HG02840 (cell line): ENCODE measurements at regions not wholly inside any gene's neighbourhood (a gene's known extent, or its start where the extent isn't known, plus 50 kb on each side); places are given as distances from the start of the nearest gene placed in this dataset.

Experiments used
- ATAC-seq: cut with Tn5 transposase; IDR thresholded peaks from one replicate; pipeline ENCODE4 v1.9.1; 2021; ENCODE audit warnings: mild to moderate bottlenecking, moderate library complexity, moderate number of reproducible peaks; ENCODE audit not compliant: unreplicated experiment, low FRiP score

DNA sequence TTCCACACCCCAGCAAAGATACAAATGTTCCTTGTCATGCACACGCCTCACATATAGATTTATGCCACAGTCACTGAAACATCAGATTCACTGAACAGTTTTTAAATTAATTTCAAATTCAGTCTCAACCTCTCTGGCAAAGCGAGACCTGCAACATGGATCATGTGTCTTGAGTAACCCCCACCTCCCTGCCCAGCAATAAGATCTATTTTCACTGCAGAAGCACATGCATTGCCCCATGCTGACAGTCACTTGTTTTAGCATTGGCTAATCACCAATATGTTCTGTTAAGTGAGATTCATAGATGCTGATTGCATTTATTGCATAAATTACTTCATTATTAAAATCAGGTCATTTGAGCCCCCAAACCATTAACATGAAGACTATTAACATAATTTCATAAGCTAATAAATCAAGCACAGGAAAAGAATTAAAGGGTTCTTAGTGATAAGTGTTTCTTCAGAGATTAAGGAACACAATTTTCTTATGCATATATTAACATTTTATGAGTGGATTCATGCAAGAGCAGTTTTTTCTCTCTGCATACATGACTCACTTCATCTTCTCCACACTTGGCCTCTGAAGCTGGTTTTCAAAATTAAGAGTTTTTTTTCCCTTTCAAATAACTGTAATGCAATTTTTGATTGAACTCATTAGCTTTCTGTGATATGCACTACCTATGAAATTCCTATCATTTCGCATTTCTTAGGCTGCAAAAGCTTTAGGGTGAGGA is 173.2 kb upstream of the SOX4 start:
- ATAC-seq = no peak

DNA sequence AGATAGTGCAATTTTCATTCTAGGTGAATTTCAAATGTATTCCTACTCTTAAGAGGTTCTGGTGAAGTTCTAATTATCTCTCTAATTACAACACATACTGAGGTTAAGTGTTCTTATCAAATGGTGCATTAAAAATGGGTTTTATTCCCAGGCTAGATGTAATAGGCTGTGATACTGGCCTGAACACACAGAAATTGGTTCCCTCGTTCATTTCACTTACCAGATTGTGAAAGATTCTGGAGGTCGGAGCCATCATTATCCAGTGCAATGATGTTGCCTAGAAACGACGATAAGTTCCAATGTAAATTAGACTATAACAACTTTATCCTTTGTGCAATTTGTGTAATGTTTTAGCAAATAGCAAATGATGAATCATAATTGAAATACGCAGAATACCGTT is 172.6 kb upstream of the SOX4 start:
- no peak for ATAC-seq

GRCh38 chr6:21423106-21423854 is 170.3 kb upstream of the SOX4 start:
- ATAC-seq = no peak

- ATAC-seq = no peak
Measured at GRCh38 chr6:21426841-21427490, 166.6 kb upstream of the SOX4 start.

DNA sequence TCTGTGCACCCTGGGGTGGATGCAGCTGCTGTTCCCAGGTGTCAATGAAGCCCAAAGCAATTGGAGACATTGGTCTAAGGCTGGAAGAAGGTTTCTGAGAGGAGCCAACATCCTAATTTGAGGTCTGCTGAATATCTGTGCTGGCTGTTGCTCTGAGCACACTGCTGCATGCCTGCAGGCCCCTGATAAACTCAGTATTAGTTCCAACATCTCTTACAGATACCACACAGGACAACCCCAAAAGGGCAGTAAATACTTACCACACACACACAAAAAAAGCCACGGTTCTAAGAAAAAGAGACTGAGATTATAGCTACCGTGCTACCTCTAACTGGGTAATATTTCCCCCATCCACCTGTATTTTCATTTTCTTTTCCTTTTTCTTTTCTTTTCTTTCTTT is 164.3 kb upstream of the SOX4 start:
- ATAC-seq = no peak

- no peak for ATAC-seq
Measured at GRCh38 chr6:21431526-21431925, 162.0 kb upstream of the SOX4 start.

DNA sequence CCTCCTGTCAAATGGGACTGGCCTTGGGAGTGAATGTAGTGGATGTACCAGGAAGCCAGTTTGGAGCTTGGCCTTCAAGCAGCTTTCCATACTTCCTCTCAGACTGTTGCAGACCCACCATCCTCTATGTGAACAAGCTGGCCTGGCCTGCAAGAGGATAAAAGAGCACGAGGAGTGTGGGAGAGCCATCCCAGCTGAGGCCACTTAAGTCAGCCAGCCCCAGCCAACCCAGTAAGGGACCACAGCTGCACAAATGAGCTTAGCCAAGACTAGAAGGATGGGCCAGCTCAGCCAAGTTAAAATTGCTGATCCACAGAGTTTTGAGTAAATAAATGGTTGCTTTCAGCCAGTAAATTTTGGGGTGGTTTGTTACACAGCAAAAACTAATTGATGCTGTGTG is 156.9 kb upstream of the SOX4 start:
- no peak for ATAC-seq

- ATAC-seq = no peak
Measured at GRCh38 chr6:21437581-21437980, 156.0 kb upstream of the SOX4 start.

DNA sequence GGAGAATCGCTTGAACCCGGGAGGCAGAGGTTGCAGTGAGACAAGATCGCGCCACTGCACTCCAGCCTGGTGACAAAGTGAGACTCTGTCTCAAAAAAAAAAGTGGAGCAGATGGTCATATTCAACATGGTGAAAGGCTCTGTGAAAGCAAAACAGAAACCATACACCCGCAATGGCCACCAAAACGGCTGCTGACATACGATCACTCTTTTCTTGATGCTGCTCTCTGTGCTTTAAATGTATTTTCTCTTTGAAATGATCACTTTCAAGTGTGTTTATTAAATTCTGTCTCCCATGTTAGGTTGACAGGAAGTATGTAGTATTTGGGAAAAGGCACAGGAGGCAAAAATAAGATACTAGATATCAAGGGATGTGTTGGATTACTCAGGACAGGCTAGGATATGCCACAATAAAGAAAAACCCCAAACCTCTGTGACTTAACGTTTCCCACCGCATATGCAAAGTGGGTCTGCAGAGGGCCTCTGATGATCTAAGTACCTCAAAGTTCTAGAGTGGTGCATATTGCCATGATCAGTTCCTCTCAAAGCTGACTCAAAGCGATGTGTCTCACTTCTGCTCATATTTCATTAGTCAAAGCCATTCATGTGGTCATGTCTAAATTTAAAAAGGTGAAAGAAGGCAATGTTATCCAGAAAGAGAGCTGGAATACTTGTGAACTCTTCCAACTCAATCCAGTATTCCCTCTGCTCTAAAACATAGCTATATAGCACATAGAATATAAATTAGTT is 155.1 kb upstream of the SOX4 start:
- ATAC-seq = peak; percentile 99

- ATAC-seq = peak; percentile 53
Measured at GRCh38 chr6:21438986-21439352, 154.6 kb upstream of the SOX4 start.

- no peak for ATAC-seq
Measured at GRCh38 chr6:21441386-21441785, 152.2 kb upstream of the SOX4 start.

GRCh38 chr6:21442874-21443273 is 150.7 kb upstream of the SOX4 start:
- no peak for ATAC-seq

DNA sequence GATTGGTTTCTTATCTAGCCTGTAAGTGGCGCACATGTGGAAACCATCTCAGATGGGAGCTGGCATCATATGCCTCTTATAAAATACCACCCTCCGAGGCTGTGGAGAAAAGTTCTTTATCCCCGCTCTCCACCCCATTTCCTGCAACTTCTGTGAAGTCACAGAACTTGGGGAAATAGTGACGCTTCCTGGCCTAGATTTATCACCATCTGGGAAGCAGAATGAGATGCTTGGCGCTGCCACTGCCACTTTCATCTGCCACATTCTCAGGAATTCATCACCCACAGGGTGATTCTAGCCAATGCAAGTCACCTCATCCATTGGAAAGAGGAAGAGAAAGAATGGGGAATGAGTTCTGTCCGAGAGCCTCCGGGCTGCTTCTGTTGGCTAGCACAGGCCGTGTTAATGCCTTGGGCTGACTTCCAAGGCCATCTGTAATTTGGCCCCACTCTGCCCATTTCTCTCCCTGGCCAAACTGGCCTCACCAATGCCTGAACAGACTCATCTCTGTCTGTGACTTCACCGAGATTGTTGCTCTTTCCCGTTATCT is 148.8 kb upstream of the SOX4 start:
- ATAC-seq = no peak

DNA sequence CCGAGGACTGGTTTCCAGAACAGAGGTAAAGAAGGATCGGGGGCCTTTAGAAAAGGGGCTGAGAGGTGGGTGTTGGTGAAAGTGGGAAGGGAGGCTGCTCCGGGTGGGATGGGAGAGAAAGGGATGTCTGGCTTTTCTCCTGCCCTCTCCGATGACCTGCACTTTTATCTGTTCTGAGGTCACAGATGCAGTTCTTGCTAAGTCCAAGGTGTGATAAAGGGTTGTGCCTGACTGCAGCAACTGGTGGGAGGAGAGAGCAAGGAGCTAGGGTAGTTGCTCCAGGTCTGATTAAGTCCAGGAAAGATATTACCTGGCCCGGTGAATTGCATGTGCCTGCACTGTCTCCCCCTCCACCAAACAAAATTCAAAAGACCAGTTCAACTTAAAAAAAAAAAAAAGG is 145.6 kb upstream of the SOX4 start:
- ATAC-seq = no peak

- no peak for ATAC-seq
Measured at GRCh38 chr6:21448485-21449109, 145.0 kb upstream of the SOX4 start.

DNA sequence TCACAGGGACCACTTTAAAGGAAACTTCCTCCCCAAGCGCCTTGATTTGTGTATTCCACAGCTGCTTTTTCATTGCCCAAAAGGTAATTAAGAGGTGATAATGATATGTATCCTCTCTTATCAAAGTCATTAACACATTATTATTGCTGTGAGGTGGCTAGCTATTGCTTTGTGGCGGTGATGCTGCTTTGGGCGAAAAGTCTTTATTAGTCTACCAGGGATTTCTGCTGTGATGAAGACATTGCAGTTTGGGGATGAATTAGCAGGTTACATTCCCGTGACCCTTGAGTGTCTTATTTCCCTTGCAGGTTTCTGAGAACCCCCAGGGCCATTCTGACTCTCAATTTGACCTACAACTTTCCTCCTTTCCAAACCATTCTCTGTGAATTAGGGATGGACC is 143.4 kb upstream of the SOX4 start:
- ATAC-seq = no peak

DNA sequence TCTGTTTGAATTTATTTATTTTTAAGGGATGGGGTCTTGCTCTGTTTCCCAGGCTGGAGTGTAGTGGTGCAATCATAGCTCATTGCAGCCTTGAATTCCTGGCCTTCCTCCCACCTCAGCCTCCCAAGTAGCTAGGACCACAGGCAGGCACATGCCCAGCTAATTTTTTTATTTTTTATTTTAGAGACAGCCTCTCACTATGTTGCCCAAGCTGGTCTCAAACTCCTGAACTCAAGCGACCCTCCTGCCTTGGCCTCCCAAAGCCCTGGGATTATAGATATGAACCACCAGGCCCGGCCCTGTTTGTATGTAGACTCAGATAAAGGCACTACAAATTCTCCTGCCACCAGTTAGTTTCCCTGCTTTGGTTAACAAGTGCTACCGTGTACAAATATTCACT is 142.9 kb upstream of the SOX4 start:
- ATAC-seq = no peak

- no peak for ATAC-seq
Measured at GRCh38 chr6:21451546-21452013, 142.0 kb upstream of the SOX4 start.

DNA sequence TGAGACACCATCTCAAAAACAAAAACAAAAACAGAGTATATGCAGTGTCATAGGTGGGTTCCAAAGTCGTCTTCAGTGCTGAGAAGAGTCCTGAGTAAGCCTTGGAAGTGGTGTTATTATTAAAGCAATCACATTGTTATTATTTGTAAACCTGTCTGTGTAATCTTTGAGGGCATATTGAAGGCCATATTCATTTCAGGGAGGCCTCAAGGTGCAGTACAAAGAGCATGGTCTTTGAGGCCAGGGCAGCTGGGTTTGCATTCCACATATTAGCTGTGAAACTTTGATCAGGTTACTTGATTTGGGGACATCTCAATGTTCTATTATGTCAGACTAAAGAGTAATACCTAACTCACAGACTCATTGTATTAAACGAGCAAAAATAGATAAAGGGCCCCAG is 139.3 kb upstream of the SOX4 start:
- ATAC-seq = no peak

DNA sequence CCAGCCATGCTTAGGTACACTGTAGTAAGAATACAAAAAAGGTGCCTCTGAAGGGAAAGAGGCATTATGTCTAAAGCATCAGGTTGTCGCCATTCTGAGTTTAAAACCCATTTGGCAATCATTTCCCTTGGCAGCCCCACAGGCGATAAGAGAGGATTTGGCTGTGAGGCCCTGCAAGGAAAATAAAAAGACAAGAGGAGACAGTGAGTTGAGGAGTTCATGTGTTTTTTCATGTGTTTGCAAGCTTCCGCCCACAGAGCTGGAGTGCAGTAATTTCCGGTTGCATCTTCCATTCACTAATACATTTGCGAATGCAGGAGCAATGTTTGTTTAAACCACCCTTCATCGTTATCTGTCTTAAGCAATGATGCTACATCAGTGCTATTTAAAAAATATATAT is 138.5 kb upstream of the SOX4 start:
- ATAC-seq = no peak
